Stimulated activated CD8-positive, alpha-beta memory T cell treated with anti-CD3 and anti-CD28 coated beads, Interleukin-7, amount 100 ng/mL, for 48 hours (primary cell): ENCODE measurements at regions not wholly inside any gene's neighbourhood (a gene's known extent, or its start where the extent isn't known, plus 50 kb on each side); places are given as distances from the start of the nearest gene placed in this dataset.
"Not testable (repeated sequence)": the region's sequence is repeated elsewhere in the genome, so short reads cannot be mapped to it uniquely, and the experiment has no call there.

Source experiments
- DNase-seq, 2 donors: peaks; one replicate each; pipeline ENCODE4 v3.0.0-alpha.2; 2020; ENCODE audit warnings: low read depth in 1 of 2; ENCODE audit errors: extremely low read depth in 1 of 2

GRCh38 chrX:129091097-129091496 is 432.2 kb downstream of the SMARCA1 start:
- no peak for DNase-seq

- no peak for DNase-seq
These were observed 436.5 kb downstream of the SMARCA1 start for GRCh38 chrX:129086802-129087201.

- not testable (repeated sequence) for DNase-seq
These were observed 439.0 kb downstream of the SMARCA1 start for GRCh38 chrX:129084291-129084690.

GRCh38 chrX:129077424-129078170 is 445.7 kb downstream of the SMARCA1 start:
- no peak for DNase-seq

GRCh38 chrX:129071390-129071789 is 451.9 kb downstream of the SMARCA1 start:
- DNase-seq = no peak

- DNase-seq = no peak
These were observed 457.4 kb downstream of the SMARCA1 start for GRCh38 chrX:129065895-129066294.

GRCh38 chrX:129058405-129058804 is 464.9 kb downstream of the SMARCA1 start:
- no peak for DNase-seq

- DNase-seq = no peak
These were observed 480.2 kb downstream of the SMARCA1 start for GRCh38 chrX:129043138-129043537.

GRCh38 chrX:129041319-129041718 is 482.0 kb downstream of the SMARCA1 start:
- DNase-seq = no peak

- DNase-seq = no peak
These were observed 483.2 kb downstream of the SMARCA1 start for GRCh38 chrX:129040124-129040523.

GRCh38 chrX:129039176-129039575 is 484.1 kb downstream of the SMARCA1 start:
- DNase-seq = no peak

- no peak for DNase-seq
These were observed 485.9 kb downstream of the SMARCA1 start for GRCh38 chrX:129037389-129037788.

- no peak for DNase-seq
These were observed 488.1 kb downstream of the SMARCA1 start for GRCh38 chrX:129035180-129035579.

- DNase-seq = no peak
These were observed 489.1 kb downstream of the SMARCA1 start for GRCh38 chrX:129034196-129034595.

- DNase-seq = no peak
These were observed 497.1 kb downstream of the SMARCA1 start for GRCh38 chrX:129026202-129026601.

- DNase-seq = no peak
These were observed 497.9 kb downstream of the SMARCA1 start for GRCh38 chrX:129025376-129025775.

- DNase-seq = no peak
These were observed 503.9 kb downstream of the SMARCA1 start for GRCh38 chrX:129019412-129019811.

- DNase-seq = no peak
These were observed 507.9 kb downstream of the SMARCA1 start for GRCh38 chrX:129015381-129015780.

- DNase-seq = no peak
These were observed 509.7 kb downstream of the SMARCA1 start for GRCh38 chrX:129013574-129013973.

- DNase-seq = no peak
These were observed 515.7 kb downstream of the SMARCA1 start for GRCh38 chrX:129007631-129008030.

GRCh38 chrX:129006491-129006890 is 516.8 kb downstream of the SMARCA1 start:
- DNase-seq = no peak

- DNase-seq = no peak
These were observed 522.5 kb downstream of the SMARCA1 start for GRCh38 chrX:129000797-129001196.

- no peak for DNase-seq
These were observed 523.3 kb downstream of the SMARCA1 start for GRCh38 chrX:129000018-129000417.
